ENCODE measurements at regions not wholly inside any gene's neighbourhood (a gene's known extent, or its start where the extent isn't known, plus 50 kb on each side); places are given as distances from the start of the nearest gene placed in this dataset.

GRCh38 chr13:65868099-65868498, 1362.0 kb downstream of the PCDH9 start:
- Histone ChIP-seq H3K36me3 (ENCODE audit: control insufficient read depth, insufficient read depth, low read length) (no peaks in the 10 kb centered on the region), H3K27ac (ENCODE audit: low read length) (no peak overlapping the region), H3K27me3 (ENCODE audit: control insufficient read depth, insufficient read depth, low read length) (no peaks in the 10 kb centered on the region), H3K4me1 (ENCODE audit: control insufficient read depth, insufficient read depth, low read length) (no peaks in the 10 kb centered on the region), H3K9me3 (ENCODE audit: control insufficient read depth, insufficient read depth, low read length) (no peaks in the 10 kb centered on the region), H3K4me3 (ENCODE audit: low read length) (no peak overlapping the region)
- no CpG with 5 or more reads among the region's 4 CpGs for WGBS (ENCODE audit: insufficient coverage, insufficient read length)
- no peak for DNase-seq (ENCODE audit: low read depth, low spot score)

GRCh38 chr13:65866138-65866537, 1364.0 kb downstream of the PCDH9 start:
- Histone ChIP-seq H3K27ac (ENCODE audit: low read length) (no peak overlapping the region), H3K9me3 (ENCODE audit: control insufficient read depth, insufficient read depth, low read length) (no peaks in the 10 kb centered on the region), H3K27me3 (ENCODE audit: control insufficient read depth, insufficient read depth, low read length) (no peaks in the 10 kb centered on the region), H3K4me3 (ENCODE audit: low read length) (no peak overlapping the region), H3K36me3 (ENCODE audit: control insufficient read depth, insufficient read depth, low read length) (no peaks in the 10 kb centered on the region), H3K4me1 (ENCODE audit: control insufficient read depth, insufficient read depth, low read length) (no peaks in the 10 kb centered on the region)
- no peak for DNase-seq (ENCODE audit: low read depth, low spot score)
- no CpG with 5 or more reads among the region's 6 CpGs for WGBS (ENCODE audit: insufficient coverage, insufficient read length)

- no CpG with 5 or more reads among the region's 2 CpGs for WGBS (ENCODE audit: insufficient coverage, insufficient read length)
- Histone ChIP-seq H3K36me3 (ENCODE audit: control insufficient read depth, insufficient read depth, low read length) (no peaks in the 10 kb centered on the region), H3K4me3 (ENCODE audit: low read length) (no peak overlapping the region), H3K9me3 (ENCODE audit: control insufficient read depth, insufficient read depth, low read length) (no peaks in the 10 kb centered on the region), H3K27ac (ENCODE audit: low read length) (no peak overlapping the region), H3K4me1 (ENCODE audit: control insufficient read depth, insufficient read depth, low read length) (no peaks in the 10 kb centered on the region), H3K27me3 (ENCODE audit: control insufficient read depth, insufficient read depth, low read length) (no peaks in the 10 kb centered on the region)
- no peak for DNase-seq (ENCODE audit: low read depth, low spot score)
Observed at GRCh38 chr13:65865206-65865605, 1364.9 kb downstream of the PCDH9 start.

GRCh38 chr13:65864039-65864438, 1366.1 kb downstream of the PCDH9 start:
- Histone ChIP-seq H3K27ac (ENCODE audit: low read length) (no peak overlapping the region), H3K9me3 (ENCODE audit: control insufficient read depth, insufficient read depth, low read length) (no peaks in the 10 kb centered on the region)
- WGBS (ENCODE audit: insufficient coverage, insufficient read length): no CpG with 5 or more reads among the region's 1 CpG

GRCh38 chr13:65860306-65860705, 1369.8 kb downstream of the PCDH9 start:
- Histone ChIP-seq H3K36me3 (ENCODE audit: control insufficient read depth, insufficient read depth, low read length) (no peaks in the 10 kb centered on the region), H3K27me3 (ENCODE audit: control insufficient read depth, insufficient read depth, low read length) (no peaks in the 10 kb centered on the region), H3K4me3 (ENCODE audit: low read length) (no peak overlapping the region), H3K27ac (ENCODE audit: low read length) (no peak overlapping the region), H3K9me3 (ENCODE audit: control insufficient read depth, insufficient read depth, low read length) (no peaks in the 10 kb centered on the region), H3K4me1 (ENCODE audit: control insufficient read depth, insufficient read depth, low read length) (no peaks in the 10 kb centered on the region)
- DNase-seq (ENCODE audit: low read depth, low spot score): no peak
- WGBS (ENCODE audit: insufficient coverage, insufficient read length): no CpG with 5 or more reads among the region's 2 CpGs

More at GRCh38 chr13:65864039-65864438, 1366.1 kb downstream of the PCDH9 start:
- Histone ChIP-seq H3K4me3 (ENCODE audit: low read length) (no peak overlapping the region), H3K4me1 (ENCODE audit: control insufficient read depth, insufficient read depth, low read length) (no peaks in the 10 kb centered on the region), H3K36me3 (ENCODE audit: control insufficient read depth, insufficient read depth, low read length) (no peaks in the 10 kb centered on the region), H3K27me3 (ENCODE audit: control insufficient read depth, insufficient read depth, low read length) (no peaks in the 10 kb centered on the region)
- DNase-seq (ENCODE audit: low read depth, low spot score): no peak

- Histone ChIP-seq H3K9me3 (ENCODE audit: control insufficient read depth, insufficient read depth, low read length) (no peaks in the 10 kb centered on the region), H3K27ac (ENCODE audit: low read length) (no peak overlapping the region), H3K27me3 (ENCODE audit: control insufficient read depth, insufficient read depth, low read length) (no peaks in the 10 kb centered on the region), H3K36me3 (ENCODE audit: control insufficient read depth, insufficient read depth, low read length) (no peaks in the 10 kb centered on the region), H3K4me1 (ENCODE audit: control insufficient read depth, insufficient read depth, low read length) (no peaks in the 10 kb centered on the region), H3K4me3 (ENCODE audit: low read length) (no peak overlapping the region)
- no CpG with 5 or more reads among the region's 1 CpG for WGBS (ENCODE audit: insufficient coverage, insufficient read length)
- DNase-seq (ENCODE audit: low read depth, low spot score): no peak
Observed at GRCh38 chr13:65857942-65858565, 1372.1 kb downstream of the PCDH9 start.

GRCh38 chr13:65856431-65856830, 1373.7 kb downstream of the PCDH9 start:
- Histone ChIP-seq H3K27me3 (ENCODE audit: control insufficient read depth, insufficient read depth, low read length) (no peaks in the 10 kb centered on the region), H3K9me3 (ENCODE audit: control insufficient read depth, insufficient read depth, low read length) (no peaks in the 10 kb centered on the region), H3K4me1 (ENCODE audit: control insufficient read depth, insufficient read depth, low read length) (no peaks in the 10 kb centered on the region), H3K36me3 (ENCODE audit: control insufficient read depth, insufficient read depth, low read length) (no peaks in the 10 kb centered on the region), H3K27ac (ENCODE audit: low read length) (no peak overlapping the region), H3K4me3 (ENCODE audit: low read length) (no peak overlapping the region)
- no CpG with 5 or more reads among the region's 2 CpGs for WGBS (ENCODE audit: insufficient coverage, insufficient read length)
- no peak for DNase-seq (ENCODE audit: low read depth, low spot score)

GRCh38 chr13:65855242-65855805, 1374.8 kb downstream of the PCDH9 start:
- no CpG with 5 or more reads among the region's 7 CpGs for WGBS (ENCODE audit: insufficient coverage, insufficient read length)
- H3K27me3 ChIP-seq (ENCODE audit: control insufficient read depth, insufficient read depth, low read length): no peaks in the 10 kb centered on the region
- DNase-seq (ENCODE audit: low read depth, low spot score): no peak
- no peak overlapping the region for H3K4me3 ChIP-seq (ENCODE audit: low read length)
- no peak overlapping the region for H3K27ac ChIP-seq (ENCODE audit: low read length)
- H3K36me3 ChIP-seq (ENCODE audit: control insufficient read depth, insufficient read depth, low read length): no peaks in the 10 kb centered on the region
- no peaks in the 10 kb centered on the region for H3K4me1 ChIP-seq (ENCODE audit: control insufficient read depth, insufficient read depth, low read length)
- no peaks in the 10 kb centered on the region for H3K9me3 ChIP-seq (ENCODE audit: control insufficient read depth, insufficient read depth, low read length)

GRCh38 chr13:65854431-65854830, 1375.7 kb downstream of the PCDH9 start:
- Histone ChIP-seq H3K27me3 (ENCODE audit: control insufficient read depth, insufficient read depth, low read length) (no peaks in the 10 kb centered on the region), H3K4me3 (ENCODE audit: low read length) (no peak overlapping the region), H3K9me3 (ENCODE audit: control insufficient read depth, insufficient read depth, low read length) (no peaks in the 10 kb centered on the region), H3K27ac (ENCODE audit: low read length) (no peak overlapping the region), H3K4me1 (ENCODE audit: control insufficient read depth, insufficient read depth, low read length) (no peaks in the 10 kb centered on the region), H3K36me3 (ENCODE audit: control insufficient read depth, insufficient read depth, low read length) (no peaks in the 10 kb centered on the region)
- DNase-seq (ENCODE audit: low read depth, low spot score): no peak
- WGBS (ENCODE audit: insufficient coverage, insufficient read length): no CpG with 5 or more reads among the region's 3 CpGs

- no peak for DNase-seq (ENCODE audit: low read depth, low spot score)
- peaks cover 2% of the 10 kb centered on the region; the same call in 1 of the 2 replicates for H3K4me1 ChIP-seq (ENCODE audit: control insufficient read depth, insufficient read depth, low read length)
- no peak overlapping the region for H3K27ac ChIP-seq (ENCODE audit: low read length)
- H3K36me3 ChIP-seq (ENCODE audit: control insufficient read depth, insufficient read depth, low read length): peaks cover 3% of the 10 kb centered on the region; the same call in 1 of the 2 replicates
- no peak overlapping the region for H3K4me3 ChIP-seq (ENCODE audit: low read length)
- H3K9me3 ChIP-seq (ENCODE audit: control insufficient read depth, insufficient read depth, low read length): no peaks in the 10 kb centered on the region
- no CpG with 5 or more reads among the region's 22 CpGs for WGBS (ENCODE audit: insufficient coverage, insufficient read length)
- no peaks in the 10 kb centered on the region for H3K27me3 ChIP-seq (ENCODE audit: control insufficient read depth, insufficient read depth, low read length)
Observed at GRCh38 chr13:65844266-65844841, 1385.8 kb downstream of the PCDH9 start.

Data from iPS DF 6.9 (cell line).